ENCODE measurements at regions not wholly inside any gene's neighbourhood (a gene's known extent, or its start where the extent isn't known, plus 50 kb on each side); places are given as distances from the start of the nearest gene placed in this dataset.

DNA sequence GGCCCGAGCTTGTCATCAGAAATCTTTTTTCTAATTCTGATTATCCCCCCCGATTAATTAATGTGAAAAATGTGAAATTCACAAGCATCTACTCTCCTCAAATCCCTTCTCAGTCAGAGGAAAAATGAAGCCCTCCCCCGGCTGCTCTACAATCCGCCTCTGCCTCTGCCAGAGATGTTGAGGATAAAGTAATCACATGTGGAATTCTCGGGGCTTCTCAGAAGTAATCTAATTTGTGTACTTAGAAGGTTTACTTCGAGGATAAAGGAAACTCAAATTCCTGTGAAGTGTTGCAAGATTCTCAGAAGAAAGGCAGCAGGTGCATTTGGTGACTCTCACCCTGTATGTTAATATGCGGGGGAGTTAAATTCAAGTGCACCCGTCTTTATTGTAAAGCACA lies 726.1 kb upstream of the ADAMTS16 start:
- TF ChIP-seq, protein P1, sequence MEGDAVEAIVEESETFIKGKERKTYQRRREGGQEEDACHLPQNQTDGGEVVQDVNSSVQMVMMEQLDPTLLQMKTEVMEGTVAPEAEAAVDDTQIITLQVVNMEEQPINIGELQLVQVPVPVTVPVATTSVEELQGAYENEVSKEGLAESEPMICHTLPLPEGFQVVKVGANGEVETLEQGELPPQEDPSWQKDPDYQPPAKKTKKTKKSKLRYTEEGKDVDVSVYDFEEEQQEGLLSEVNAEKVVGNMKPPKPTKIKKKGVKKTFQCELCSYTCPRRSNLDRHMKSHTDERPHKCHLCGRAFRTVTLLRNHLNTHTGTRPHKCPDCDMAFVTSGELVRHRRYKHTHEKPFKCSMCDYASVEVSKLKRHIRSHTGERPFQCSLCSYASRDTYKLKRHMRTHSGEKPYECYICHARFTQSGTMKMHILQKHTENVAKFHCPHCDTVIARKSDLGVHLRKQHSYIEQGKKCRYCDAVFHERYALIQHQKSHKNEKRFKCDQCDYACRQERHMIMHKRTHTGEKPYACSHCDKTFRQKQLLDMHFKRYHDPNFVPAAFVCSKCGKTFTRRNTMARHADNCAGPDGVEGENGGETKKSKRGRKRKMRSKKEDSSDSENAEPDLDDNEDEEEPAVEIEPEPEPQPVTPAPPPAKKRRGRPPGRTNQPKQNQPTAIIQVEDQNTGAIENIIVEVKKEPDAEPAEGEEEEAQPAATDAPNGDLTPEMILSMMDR (IDR thresholded peaks at IDR 0.05; ENCODE audit: extremely low read depth in 1 of 2, insufficient read depth in 1 of 2, low read depth in 1 of 2, low read length in 2 of 2) = no peak
- TF ChIP-seq EZH2 (IDR thresholded peaks at IDR 0.05; ENCODE audit: borderline replicate concordance, low read depth, low read length, severe bottlenecking) = no peak
